Kidney (tissue), 13 donors: ENCODE measurements at regions not wholly inside any gene's neighbourhood (a gene's known extent, or its start where the extent isn't known, plus 50 kb on each side); places are given as distances from the start of the nearest gene placed in this dataset.

Experiments used
- DNase-seq, 5 donors: peaks; one replicate each; pipeline ENCODE4 v3.0.0-alpha.2; 2013 to 2020
- FAIRE-seq: peaks from 2 replicates; lab custom pipeline; 2012; peaks lifted over from hg19 to GRCh38; lab: Jason Lieb, UNC
- H3K27ac ChIP-seq, 2 donors: one replicate each; pipeline ENCODE4 v1.7.0; 2013; ENCODE audit warnings: low read depth in 2 of 2, low read length in 2 of 2, inconsistent platforms in 1 of 2
- H3K27me3 ChIP-seq: one replicate; pipeline ENCODE4 v1.7.1; 2013; ENCODE audit warnings: low read length, inconsistent platforms; ENCODE audit not compliant: control insufficient read depth, insufficient read depth
- H3K36me3 ChIP-seq, 3 donors: one replicate each; pipeline versions ENCODE4 v1.7.0 to v1.7.1; 2013; ENCODE audit warnings: low read length in 3 of 3, control low read depth in 1 of 3, inconsistent platforms in 1 of 3; ENCODE audit not compliant: insufficient read depth in 3 of 3, control insufficient read depth in 2 of 3
- H3K4me1 ChIP-seq, 3 donors: one replicate each; pipeline versions ENCODE4 v1.7.0 to v1.7.1; 2013; ENCODE audit warnings: low read length in 3 of 3, inconsistent platforms in 1 of 3, low read depth in 1 of 3; ENCODE audit not compliant: control insufficient read depth in 2 of 3, insufficient read depth in 2 of 3
- H3K4me3 ChIP-seq, 3 donors: one replicate each; pipeline versions ENCODE4 v1.7.0 to v1.8.1; 2013; ENCODE audit warnings: low read length in 3 of 3, control low read depth in 1 of 3, inconsistent platforms in 1 of 3
- H3K9ac ChIP-seq, 3 donors: one replicate each; pipeline versions ENCODE4 v1.7.0 to v1.7.1; 2013; ENCODE audit warnings: low read length in 3 of 3, control low read depth in 1 of 3, inconsistent platforms in 1 of 3
- H3K9me3 ChIP-seq, 3 donors: one replicate each; pipeline versions ENCODE4 v1.7.0 to v1.7.1; 2013; ENCODE audit warnings: low read length in 3 of 3, control low read depth in 1 of 3, inconsistent platforms in 1 of 3; ENCODE audit not compliant: control insufficient read depth in 2 of 3, insufficient read depth in 1 of 3
- intact Hi-C: fragments of 100-400 bp; cut with DNase I; formaldehyde crosslinking; loops from one replicate; pipeline ENCODE4 v1.11.1; 2022
- TF ChIP-seq, protein P1 (sequence below): IDR thresholded peaks from 3 replicates; pipeline ENCODE4 v1.5.1; 2012; ENCODE audit warnings: mild to moderate bottlenecking, moderate library complexity, borderline replicate concordance; ENCODE audit not compliant: insufficient read depth; ENCODE audit errors: extremely low read depth
- donor health status: control.
- donor health status: control.
- donor health status: control.
- donor health status: control.
- donor health status: control.
- donor health status: DM: yes; HTN: yes; CAD: no.
- donor health status: Normal renal cell carcinoma (clear cell type).

DNA sequence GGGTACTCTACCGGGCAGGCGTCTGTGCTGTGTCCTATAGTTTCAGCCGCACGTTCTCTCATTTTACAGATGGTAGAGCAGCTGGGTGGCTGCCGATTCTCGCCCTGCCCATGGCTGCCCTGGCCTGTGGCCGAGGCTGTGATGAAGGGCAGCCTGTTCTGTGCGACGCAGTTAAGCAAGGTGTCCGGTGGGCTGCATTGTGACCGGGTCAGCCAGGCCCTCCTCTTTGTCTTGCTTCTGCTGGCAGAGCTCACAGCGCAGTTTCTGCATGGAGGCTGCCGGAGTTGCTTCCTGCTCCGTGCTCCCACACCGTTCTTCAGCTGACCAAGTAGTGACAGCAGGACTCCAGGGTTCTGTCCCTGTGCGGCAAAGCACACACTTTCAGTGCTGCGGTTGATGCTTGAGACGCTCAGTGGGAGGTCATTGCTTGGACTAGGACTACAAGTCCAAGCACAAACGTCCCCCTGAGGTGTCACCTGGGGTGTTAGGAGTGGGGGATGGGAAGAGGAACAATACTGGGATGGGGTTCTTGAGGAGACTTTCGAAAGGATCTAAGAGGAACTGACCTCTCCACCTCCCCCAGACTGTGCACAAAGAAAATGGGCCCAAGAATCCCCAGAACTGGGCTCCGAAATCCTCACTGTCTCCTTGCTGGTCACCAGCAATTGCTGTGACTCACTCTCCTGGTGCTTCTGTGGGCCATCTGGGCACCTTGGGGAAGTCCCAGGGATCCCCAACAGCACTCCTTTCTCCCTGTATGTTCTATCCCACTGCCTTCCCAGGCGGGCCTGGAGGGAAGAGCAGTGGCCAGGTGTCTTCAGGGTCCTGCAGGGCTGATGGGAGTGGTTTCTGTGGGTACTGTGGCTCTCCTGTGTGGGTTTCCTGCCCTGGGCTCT is 58.2 kb downstream of the GADD45G start:
- TF ChIP-seq, protein P1, sequence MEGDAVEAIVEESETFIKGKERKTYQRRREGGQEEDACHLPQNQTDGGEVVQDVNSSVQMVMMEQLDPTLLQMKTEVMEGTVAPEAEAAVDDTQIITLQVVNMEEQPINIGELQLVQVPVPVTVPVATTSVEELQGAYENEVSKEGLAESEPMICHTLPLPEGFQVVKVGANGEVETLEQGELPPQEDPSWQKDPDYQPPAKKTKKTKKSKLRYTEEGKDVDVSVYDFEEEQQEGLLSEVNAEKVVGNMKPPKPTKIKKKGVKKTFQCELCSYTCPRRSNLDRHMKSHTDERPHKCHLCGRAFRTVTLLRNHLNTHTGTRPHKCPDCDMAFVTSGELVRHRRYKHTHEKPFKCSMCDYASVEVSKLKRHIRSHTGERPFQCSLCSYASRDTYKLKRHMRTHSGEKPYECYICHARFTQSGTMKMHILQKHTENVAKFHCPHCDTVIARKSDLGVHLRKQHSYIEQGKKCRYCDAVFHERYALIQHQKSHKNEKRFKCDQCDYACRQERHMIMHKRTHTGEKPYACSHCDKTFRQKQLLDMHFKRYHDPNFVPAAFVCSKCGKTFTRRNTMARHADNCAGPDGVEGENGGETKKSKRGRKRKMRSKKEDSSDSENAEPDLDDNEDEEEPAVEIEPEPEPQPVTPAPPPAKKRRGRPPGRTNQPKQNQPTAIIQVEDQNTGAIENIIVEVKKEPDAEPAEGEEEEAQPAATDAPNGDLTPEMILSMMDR, result no peak
- H3K27ac ChIP-seq, result no peak overlapping the region
- H3K4me3 ChIP-seq, result no peak overlapping the region
- FAIRE-seq (no peak), DNase-seq (peak in 1 of 5 donors; percentile 55)
- H3K9ac ChIP-seq, result no peak overlapping the region
- H3K4me1 ChIP-seq, result peaks cover 6 to 20% (median 10%) of the 10 kb centered on the region in 3 donors
- intact Hi-C loops, result no loop called here
- H3K9me3 ChIP-seq, result no peaks in the 10 kb centered on the region
- no peaks in the 10 kb centered on the region for H3K36me3 ChIP-seq
- no peaks in the 10 kb centered on the region for H3K27me3 ChIP-seq

DNA sequence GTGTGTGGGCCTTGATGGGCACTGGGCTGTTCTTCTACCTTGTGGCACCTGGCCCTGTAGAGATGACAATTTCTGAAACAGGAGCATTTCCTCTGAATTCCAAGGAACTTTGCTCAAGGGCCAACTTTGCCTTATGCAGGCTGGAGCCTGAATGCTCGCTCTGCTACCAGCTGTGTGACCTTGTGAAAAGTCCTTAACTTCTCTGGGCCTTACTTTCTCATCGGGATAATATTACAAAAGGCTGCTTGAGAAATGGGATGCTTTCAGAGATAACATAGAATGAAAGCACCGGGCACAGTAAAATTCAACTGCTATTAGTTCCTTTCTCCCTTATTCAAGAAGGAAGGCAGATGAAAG is 58.8 kb downstream of the GADD45G start:
- H3K9ac ChIP-seq, result no peak overlapping the region
- no peaks in the 10 kb centered on the region for H3K27me3 ChIP-seq
- H3K27ac ChIP-seq, result no peak overlapping the region
- intact Hi-C loops, result no loop called here
- H3K36me3 ChIP-seq, result no peaks in the 10 kb centered on the region
- TF ChIP-seq, protein P1, result no peak
- H3K4me3 ChIP-seq, result no peak overlapping the region
- H3K9me3 ChIP-seq, result no peaks in the 10 kb centered on the region
- DNase-seq (no peak), FAIRE-seq (no peak)
- peaks cover 6 to 20% (median 10%) of the 10 kb centered on the region in 3 donors for H3K4me1 ChIP-seq

DNA sequence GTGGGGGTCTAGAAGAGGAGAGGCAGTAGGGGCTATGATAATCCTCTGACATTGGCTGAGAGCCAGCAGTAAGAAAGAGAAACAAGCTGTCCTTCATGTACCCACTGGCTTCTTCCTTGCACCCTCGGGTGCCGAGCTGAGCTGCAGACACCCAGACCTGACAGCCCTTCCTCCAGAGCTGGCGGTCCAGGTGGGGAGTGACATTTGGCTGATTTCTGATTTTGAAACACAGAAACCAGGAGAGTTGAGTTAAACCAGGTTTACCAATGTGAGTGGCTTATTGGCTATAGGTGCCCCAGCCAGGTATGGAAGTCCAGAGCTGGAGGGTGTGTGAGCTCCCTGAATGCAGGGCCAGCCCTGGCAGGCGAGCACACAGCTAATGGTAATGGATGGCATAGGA is 59.2 kb downstream of the GADD45G start:
- Histone ChIP-seq H3K4me3 (no peak overlapping the region), H3K36me3 (no peaks in the 10 kb centered on the region), H3K9ac (no peak overlapping the region), H3K27ac (no peak overlapping the region), H3K27me3 (no peaks in the 10 kb centered on the region), H3K9me3 (no peaks in the 10 kb centered on the region), H3K4me1 (peaks cover 6 to 20% (median 10%) of the 10 kb centered on the region in 3 donors)
- intact Hi-C loops, result no loop called here
- FAIRE-seq, result no peak
- TF ChIP-seq, protein P1, result no peak
- peak in 1 of 5 donors; percentile 33 for DNase-seq
